SK-N-SH treated with all-trans-retinoic acid at 6 μM for 48 hours (cell line): ENCODE measurements at regions not wholly inside any gene's neighbourhood (a gene's known extent, or its start where the extent isn't known, plus 50 kb on each side); places are given as distances from the start of the nearest gene placed in this dataset.

ENCODE experiments used
- ATAC-seq: fragments of 200-7000 bp; cut with Tn5 transposase; 3 replicates; pipeline ENCODE4 v1.9.1; 2020; ENCODE audit warnings: mild to moderate bottlenecking, moderate library complexity
- ARNTL ChIP-seq: fragments of 450-650 bp; formaldehyde crosslinking; IDR thresholded peaks from 2 replicates; pipeline ENCODE4 v1.5.0; 2020; ENCODE audit warnings: low read depth, mild to moderate bottlenecking, moderate library complexity, borderline replicate concordance
- BACH2 ChIP-seq: fragments of 250-450 bp; sonication (Bioruptor Pico); IDR thresholded peaks from 2 replicates; pipeline ENCODE4 v1.9.0; 2021; ENCODE audit warnings: mild to moderate bottlenecking, borderline replicate concordance
- CSDC2 ChIP-seq: fragments of 250-450 bp; sonication (Bioruptor Pico); IDR thresholded peaks from 2 replicates; pipeline ENCODE4 v1.5.0; 2020; ENCODE audit warnings: mild to moderate bottlenecking, moderate library complexity
- CSRNP3 ChIP-seq: fragments of 250-450 bp; sonication (Bioruptor Pico); IDR thresholded peaks from 2 replicates; pipeline ENCODE4 v1.5.1; 2021; ENCODE audit warnings: mild to moderate bottlenecking, moderate library complexity
- GLIS3 ChIP-seq: fragments of 250-450 bp; sonication (Bioruptor Pico); IDR thresholded peaks from 2 replicates; pipeline ENCODE4 v1.5.0; 2020; ENCODE audit warnings: mild to moderate bottlenecking, moderate library complexity
- ISL1 ChIP-seq: fragments of 250-450 bp; sonication (Bioruptor Pico); IDR thresholded peaks from 2 replicates; pipeline ENCODE4 v2.1.2; 2022; ENCODE audit warnings: mild to moderate bottlenecking, moderate library complexity
- OSR1 ChIP-seq: fragments of 250-450 bp; sonication (Bioruptor Pico); IDR thresholded peaks from 2 replicates; pipeline ENCODE4 v1.8.0; 2022; ENCODE audit warnings: moderate library complexity, mild to moderate bottlenecking, inconsistent platforms
- PPARA ChIP-seq: fragments of 250-450 bp; sonication (Bioruptor Pico); IDR thresholded peaks from 2 replicates; pipeline ENCODE4 v1.5.0; 2020; ENCODE audit warnings: mild to moderate bottlenecking, borderline replicate concordance
- RARB ChIP-seq: fragments of 250-450 bp; sonication (Bioruptor Pico); IDR thresholded peaks from 2 replicates; pipeline ENCODE4 v1.8.0; 2021; ENCODE audit warnings: mild to moderate bottlenecking, moderate library complexity
- SNAI2 ChIP-seq: fragments of 250-450 bp; sonication (Bioruptor Pico); IDR thresholded peaks from 2 replicates; pipeline ENCODE4 v1.5.0; 2020; ENCODE audit warnings: mild to moderate bottlenecking, moderate library complexity
- TCF4 ChIP-seq: fragments of 250-450 bp; sonication (Bioruptor Pico); IDR thresholded peaks from 2 replicates; pipeline ENCODE4 v1.8.0; 2021; ENCODE audit warnings: mild to moderate bottlenecking, moderate library complexity, borderline replicate concordance
- ZC3H10 ChIP-seq: fragments of 250-450 bp; sonication (Bioruptor Pico); IDR thresholded peaks from 2 replicates; pipeline ENCODE4 v1.5.1; 2021; ENCODE audit warnings: mild to moderate bottlenecking, moderate library complexity
- ZFP3 ChIP-seq: fragments of 250-450 bp; sonication (Bioruptor Pico); IDR thresholded peaks from 2 replicates; pipeline ENCODE4 v1.5.0; 2020; ENCODE audit warnings: mild to moderate bottlenecking, moderate library complexity
- ZFP30 ChIP-seq: fragments of 450-650 bp; formaldehyde crosslinking; IDR thresholded peaks from 2 replicates; pipeline ENCODE4 v1.5.0; 2022; ENCODE audit warnings: mild to moderate bottlenecking, moderate library complexity
- ZNF565 ChIP-seq: fragments of 450-650 bp; formaldehyde crosslinking; conservative IDR thresholded peaks from 2 replicates; pipeline ENCODE4 v1.5.0; 2020; ENCODE audit warnings: low read depth, mild to moderate bottlenecking, moderate library complexity
- ZNF70 ChIP-seq: fragments of 450-650 bp; formaldehyde crosslinking; IDR thresholded peaks from 2 replicates; pipeline ENCODE4 v1.5.0; 2020; ENCODE audit warnings: mild to moderate bottlenecking, moderate library complexity
- ZNF8 ChIP-seq: fragments of 450-650 bp; formaldehyde crosslinking; IDR thresholded peaks from 2 replicates; pipeline ENCODE4 v1.5.0; 2020; ENCODE audit warnings: mild to moderate bottlenecking, moderate library complexity
- TF ChIP-seq, protein P1 (sequence below): fragments of 250-450 bp; sonication (Bioruptor Pico); IDR thresholded peaks from 2 replicates; pipeline ENCODE4 v1.8.0; 2021; ENCODE audit warnings: low read depth, mild to moderate bottlenecking, moderate library complexity, borderline replicate concordance
- TF ChIP-seq, protein P2 (sequence below): fragments of 250-450 bp; sonication (Bioruptor Pico); IDR thresholded peaks from 2 replicates; pipeline ENCODE4 v1.8.0; 2020; ENCODE audit warnings: mild to moderate bottlenecking, moderate library complexity, borderline replicate concordance
- TF ChIP-seq, protein P3 (sequence below): fragments of 250-450 bp; sonication (Bioruptor Pico); IDR thresholded peaks from 2 replicates; pipeline ENCODE4 v1.5.0; 2020; ENCODE audit warnings: mild to moderate bottlenecking, moderate library complexity

DNA sequence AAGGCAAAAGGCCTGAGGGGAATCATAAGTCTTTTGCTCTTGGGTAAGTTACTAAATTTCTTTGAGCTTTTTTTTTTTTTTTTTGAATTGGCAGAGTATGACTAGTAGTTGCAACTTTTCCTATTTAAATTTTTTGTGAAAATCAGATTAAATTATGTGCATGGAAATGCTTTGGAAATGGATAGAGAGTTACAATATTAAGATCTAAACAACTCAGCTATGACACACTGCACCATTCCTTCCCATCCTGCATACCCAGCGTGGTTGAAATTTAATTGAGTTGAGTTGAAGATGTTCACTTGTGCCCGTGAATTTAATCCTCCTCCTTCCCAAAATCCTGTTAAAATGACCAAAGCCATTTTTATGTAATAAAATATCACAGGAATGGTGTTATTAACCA, 296.4 kb downstream of the ACTL7B start (continued):
- TF ChIP-seq, protein P1, sequence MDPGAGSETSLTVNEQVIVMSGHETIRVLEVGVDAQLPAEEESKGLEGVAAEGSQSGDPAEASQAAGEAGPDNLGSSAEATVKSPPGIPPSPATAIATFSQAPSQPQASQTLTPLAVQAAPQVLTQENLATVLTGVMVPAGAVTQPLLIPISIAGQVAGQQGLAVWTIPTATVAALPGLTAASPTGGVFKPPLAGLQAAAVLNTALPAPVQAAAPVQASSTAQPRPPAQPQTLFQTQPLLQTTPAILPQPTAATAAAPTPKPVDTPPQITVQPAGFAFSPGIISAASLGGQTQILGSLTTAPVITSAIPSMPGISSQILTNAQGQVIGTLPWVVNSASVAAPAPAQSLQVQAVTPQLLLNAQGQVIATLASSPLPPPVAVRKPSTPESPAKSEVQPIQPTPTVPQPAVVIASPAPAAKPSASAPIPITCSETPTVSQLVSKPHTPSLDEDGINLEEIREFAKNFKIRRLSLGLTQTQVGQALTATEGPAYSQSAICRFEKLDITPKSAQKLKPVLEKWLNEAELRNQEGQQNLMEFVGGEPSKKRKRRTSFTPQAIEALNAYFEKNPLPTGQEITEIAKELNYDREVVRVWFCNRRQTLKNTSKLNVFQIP, result no peak
- TF ChIP-seq ZNF70 (CRISPR knock-in tag) (no peak), ZC3H10 (CRISPR knock-in tag) (no peak), ZFP3 (no peak), ZNF8 (CRISPR knock-in tag) (no peak), GLIS3 (no peak), CSDC2 (CRISPR knock-in tag) (no peak), ISL1 (CRISPR knock-in tag) (no peak)

DNA sequence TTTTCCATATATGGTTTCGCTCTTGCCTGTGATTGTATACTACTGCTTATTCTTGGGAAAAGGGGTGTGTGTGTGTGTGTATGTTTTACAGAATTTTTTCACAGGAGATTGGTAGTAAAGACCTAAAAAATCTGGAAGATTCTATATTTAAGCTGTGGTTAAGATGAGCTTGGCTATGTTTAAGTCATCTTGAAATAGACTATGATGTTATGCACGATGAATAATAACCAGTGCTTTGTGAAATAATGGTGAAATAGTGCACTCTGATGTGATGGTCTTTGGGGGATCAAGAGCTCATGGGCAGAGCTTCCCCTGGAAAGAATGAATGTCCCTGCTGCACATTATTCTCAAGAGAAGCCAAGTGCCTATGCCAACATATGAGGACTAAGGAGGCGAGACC, 301.0 kb downstream of the ACTL7B start:
- TF ChIP-seq ZNF565 (no peak), ISL1 (CRISPR knock-in tag) (no peak), ZNF70 (CRISPR knock-in tag) (no peak)
- no peak for ATAC-seq

GRCh38 chr9:108553111-108553635, 302.6 kb downstream of the ACTL7B start:
- no peak for ATAC-seq
- no peak for TF ChIP-seq OSR1
- TF ChIP-seq ZNF70 (CRISPR knock-in tag), result no peak
- no peak for TF ChIP-seq BACH2 (CRISPR knock-in tag)
- TF ChIP-seq CSRNP3 (CRISPR knock-in tag), result no peak
- TF ChIP-seq PPARA, result no peak
- TF ChIP-seq SNAI2 (CRISPR knock-in tag), result no peak
- no peak for TF ChIP-seq TCF4 (CRISPR knock-in tag)
- TF ChIP-seq, protein P2, sequence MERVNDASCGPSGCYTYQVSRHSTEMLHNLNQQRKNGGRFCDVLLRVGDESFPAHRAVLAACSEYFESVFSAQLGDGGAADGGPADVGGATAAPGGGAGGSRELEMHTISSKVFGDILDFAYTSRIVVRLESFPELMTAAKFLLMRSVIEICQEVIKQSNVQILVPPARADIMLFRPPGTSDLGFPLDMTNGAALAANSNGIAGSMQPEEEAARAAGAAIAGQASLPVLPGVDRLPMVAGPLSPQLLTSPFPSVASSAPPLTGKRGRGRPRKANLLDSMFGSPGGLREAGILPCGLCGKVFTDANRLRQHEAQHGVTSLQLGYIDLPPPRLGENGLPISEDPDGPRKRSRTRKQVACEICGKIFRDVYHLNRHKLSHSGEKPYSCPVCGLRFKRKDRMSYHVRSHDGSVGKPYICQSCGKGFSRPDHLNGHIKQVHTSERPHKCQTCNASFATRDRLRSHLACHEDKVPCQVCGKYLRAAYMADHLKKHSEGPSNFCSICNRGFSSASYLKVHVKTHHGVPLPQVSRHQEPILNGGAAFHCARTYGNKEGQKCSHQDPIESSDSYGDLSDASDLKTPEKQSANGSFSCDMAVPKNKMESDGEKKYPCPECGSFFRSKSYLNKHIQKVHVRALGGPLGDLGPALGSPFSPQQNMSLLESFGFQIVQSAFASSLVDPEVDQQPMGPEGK (CRISPR knock-in tag), result no peak
- no peak for TF ChIP-seq GLIS3
- no peak for TF ChIP-seq ZFP30 (CRISPR knock-in tag)
- no peak for TF ChIP-seq ZNF8 (CRISPR knock-in tag)
- no peak for TF ChIP-seq RARB
- TF ChIP-seq CSDC2 (CRISPR knock-in tag), result no peak
- no peak for TF ChIP-seq ZC3H10 (CRISPR knock-in tag)
- no peak for TF ChIP-seq ISL1 (CRISPR knock-in tag)
- no peak for TF ChIP-seq ZFP3
- TF ChIP-seq, protein P1, result no peak
- no peak for TF ChIP-seq ARNTL (CRISPR knock-in tag)
- TF ChIP-seq, protein P3, sequence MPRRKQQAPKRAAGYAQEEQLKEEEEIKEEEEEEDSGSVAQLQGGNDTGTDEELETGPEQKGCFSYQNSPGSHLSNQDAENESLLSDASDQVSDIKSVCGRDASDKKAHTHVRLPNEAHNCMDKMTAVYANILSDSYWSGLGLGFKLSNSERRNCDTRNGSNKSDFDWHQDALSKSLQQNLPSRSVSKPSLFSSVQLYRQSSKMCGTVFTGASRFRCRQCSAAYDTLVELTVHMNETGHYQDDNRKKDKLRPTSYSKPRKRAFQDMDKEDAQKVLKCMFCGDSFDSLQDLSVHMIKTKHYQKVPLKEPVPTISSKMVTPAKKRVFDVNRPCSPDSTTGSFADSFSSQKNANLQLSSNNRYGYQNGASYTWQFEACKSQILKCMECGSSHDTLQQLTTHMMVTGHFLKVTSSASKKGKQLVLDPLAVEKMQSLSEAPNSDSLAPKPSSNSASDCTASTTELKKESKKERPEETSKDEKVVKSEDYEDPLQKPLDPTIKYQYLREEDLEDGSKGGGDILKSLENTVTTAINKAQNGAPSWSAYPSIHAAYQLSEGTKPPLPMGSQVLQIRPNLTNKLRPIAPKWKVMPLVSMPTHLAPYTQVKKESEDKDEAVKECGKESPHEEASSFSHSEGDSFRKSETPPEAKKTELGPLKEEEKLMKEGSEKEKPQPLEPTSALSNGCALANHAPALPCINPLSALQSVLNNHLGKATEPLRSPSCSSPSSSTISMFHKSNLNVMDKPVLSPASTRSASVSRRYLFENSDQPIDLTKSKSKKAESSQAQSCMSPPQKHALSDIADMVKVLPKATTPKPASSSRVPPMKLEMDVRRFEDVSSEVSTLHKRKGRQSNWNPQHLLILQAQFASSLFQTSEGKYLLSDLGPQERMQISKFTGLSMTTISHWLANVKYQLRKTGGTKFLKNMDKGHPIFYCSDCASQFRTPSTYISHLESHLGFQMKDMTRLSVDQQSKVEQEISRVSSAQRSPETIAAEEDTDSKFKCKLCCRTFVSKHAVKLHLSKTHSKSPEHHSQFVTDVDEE (CRISPR knock-in tag), result no peak
- TF ChIP-seq, all 23 proteins: peak for 0
